ENCODE measurements at regions not wholly inside any gene's neighbourhood (a gene's known extent, or its start where the extent isn't known, plus 50 kb on each side); places are given as distances from the start of the nearest gene placed in this dataset.

DNA sequence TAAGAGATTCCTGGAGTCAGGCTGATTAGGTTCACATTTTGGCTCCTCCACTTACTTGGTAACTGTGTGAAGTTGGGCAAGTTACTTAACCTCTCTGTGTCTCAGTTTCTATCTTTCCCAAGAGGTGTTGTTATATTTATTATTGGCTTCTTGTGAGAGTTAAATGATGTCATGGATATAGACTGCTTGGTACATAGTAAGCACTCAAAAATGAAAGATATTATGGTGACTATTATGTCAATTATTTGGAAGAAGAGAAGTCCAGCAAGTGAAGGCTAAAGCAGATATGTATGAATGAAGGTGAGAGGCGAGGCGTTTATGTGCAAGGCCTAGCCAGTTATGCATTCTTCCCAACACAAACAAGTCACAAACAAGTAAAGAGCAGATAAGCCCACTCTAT is 417.4 kb downstream of the TSN start:
- no peak overlapping the region for H3K27ac ChIP-seq (ENCODE audit: low read depth, low read length)
- peaks cover 2% of the 10 kb centered on the region; the same call in 1 of the 2 replicates for H3K27me3 ChIP-seq (ENCODE audit: control insufficient read depth, low read length)
- no peaks in the 10 kb centered on the region for H3K4me1 ChIP-seq (ENCODE audit: control insufficient read depth, low read length)
- H3K79me2 ChIP-seq (ENCODE audit: control insufficient read depth, low read length) = no peaks in the 10 kb centered on the region
- no peaks in the 10 kb centered on the region for H3F3A ChIP-seq (ENCODE audit: control insufficient read depth, insufficient read depth)
- no peak overlapping the region for H3K4me3 ChIP-seq (ENCODE audit: low read length)
- no peaks in the 10 kb centered on the region for H4K20me1 ChIP-seq (ENCODE audit: control insufficient read depth, insufficient read depth, low read depth, low read length)
- no peak overlapping the region for H3K4me2 ChIP-seq (ENCODE audit: low read length)
- H3K36me3 ChIP-seq (ENCODE audit: control insufficient read depth, low read length) = no peaks in the 10 kb centered on the region
- TF ChIP-seq, protein P1, sequence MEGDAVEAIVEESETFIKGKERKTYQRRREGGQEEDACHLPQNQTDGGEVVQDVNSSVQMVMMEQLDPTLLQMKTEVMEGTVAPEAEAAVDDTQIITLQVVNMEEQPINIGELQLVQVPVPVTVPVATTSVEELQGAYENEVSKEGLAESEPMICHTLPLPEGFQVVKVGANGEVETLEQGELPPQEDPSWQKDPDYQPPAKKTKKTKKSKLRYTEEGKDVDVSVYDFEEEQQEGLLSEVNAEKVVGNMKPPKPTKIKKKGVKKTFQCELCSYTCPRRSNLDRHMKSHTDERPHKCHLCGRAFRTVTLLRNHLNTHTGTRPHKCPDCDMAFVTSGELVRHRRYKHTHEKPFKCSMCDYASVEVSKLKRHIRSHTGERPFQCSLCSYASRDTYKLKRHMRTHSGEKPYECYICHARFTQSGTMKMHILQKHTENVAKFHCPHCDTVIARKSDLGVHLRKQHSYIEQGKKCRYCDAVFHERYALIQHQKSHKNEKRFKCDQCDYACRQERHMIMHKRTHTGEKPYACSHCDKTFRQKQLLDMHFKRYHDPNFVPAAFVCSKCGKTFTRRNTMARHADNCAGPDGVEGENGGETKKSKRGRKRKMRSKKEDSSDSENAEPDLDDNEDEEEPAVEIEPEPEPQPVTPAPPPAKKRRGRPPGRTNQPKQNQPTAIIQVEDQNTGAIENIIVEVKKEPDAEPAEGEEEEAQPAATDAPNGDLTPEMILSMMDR (IDR thresholded peaks at IDR 0.05; ENCODE audit: low read depth, low read length, poor library complexity, severe bottlenecking) = no peak
- no peak for TF ChIP-seq EZH2phosphoT487 (IDR thresholded peaks at IDR 0.05; ENCODE audit: borderline replicate concordance, low read length)
- H3K9me3 ChIP-seq (ENCODE audit: control insufficient read depth, insufficient read depth, low read length) = no peaks in the 10 kb centered on the region
- H3K9me2 ChIP-seq (replicated peaks; ENCODE audit: control insufficient read depth, low read length) = no peaks in the 10 kb centered on the region

DNA sequence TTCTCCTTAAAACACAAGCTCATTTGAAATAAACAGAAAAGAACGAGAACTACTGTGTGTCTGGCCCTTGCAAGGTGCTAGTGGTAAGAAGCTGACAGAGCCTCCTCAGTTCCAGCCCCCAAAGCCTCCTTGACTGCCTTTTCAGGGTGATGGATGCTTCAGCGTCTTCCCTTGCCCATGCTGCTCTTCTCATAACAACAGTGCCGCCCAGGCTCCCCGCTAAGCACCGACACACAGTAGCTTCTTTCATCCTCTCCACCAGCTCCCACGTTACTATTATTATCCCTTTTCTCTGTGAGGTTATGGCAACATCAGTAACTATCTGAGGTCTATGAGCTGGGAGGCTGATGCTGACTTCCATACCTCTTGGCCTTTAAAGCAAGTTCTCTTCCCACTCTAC is 418.6 kb downstream of the TSN start:
- H3K79me2 ChIP-seq (ENCODE audit: control insufficient read depth, low read length) = no peaks in the 10 kb centered on the region
- H3K9me3 ChIP-seq (ENCODE audit: control insufficient read depth, insufficient read depth, low read length) = no peaks in the 10 kb centered on the region
- peaks cover 2% of the 10 kb centered on the region; the same call in 1 of the 2 replicates for H3K27me3 ChIP-seq (ENCODE audit: control insufficient read depth, low read length)
- TF ChIP-seq, protein P1 (IDR thresholded peaks at IDR 0.05; ENCODE audit: low read depth, low read length, poor library complexity, severe bottlenecking) = no peak
- TF ChIP-seq EZH2phosphoT487 (IDR thresholded peaks at IDR 0.05; ENCODE audit: borderline replicate concordance, low read length) = no peak
- H3K4me2 ChIP-seq (ENCODE audit: low read length) = no peak overlapping the region
- no peak overlapping the region for H3K27ac ChIP-seq (ENCODE audit: low read depth, low read length)
- no peaks in the 10 kb centered on the region for H4K20me1 ChIP-seq (ENCODE audit: control insufficient read depth, insufficient read depth, low read depth, low read length)
- no peaks in the 10 kb centered on the region for H3K36me3 ChIP-seq (ENCODE audit: control insufficient read depth, low read length)
- H3K4me3 ChIP-seq (ENCODE audit: low read length) = no peak overlapping the region
- no peaks in the 10 kb centered on the region for H3F3A ChIP-seq (ENCODE audit: control insufficient read depth, insufficient read depth)
- no peaks in the 10 kb centered on the region for H3K9me2 ChIP-seq (replicated peaks; ENCODE audit: control insufficient read depth, low read length)
- no peaks in the 10 kb centered on the region for H3K4me1 ChIP-seq (ENCODE audit: control insufficient read depth, low read length)

DNA sequence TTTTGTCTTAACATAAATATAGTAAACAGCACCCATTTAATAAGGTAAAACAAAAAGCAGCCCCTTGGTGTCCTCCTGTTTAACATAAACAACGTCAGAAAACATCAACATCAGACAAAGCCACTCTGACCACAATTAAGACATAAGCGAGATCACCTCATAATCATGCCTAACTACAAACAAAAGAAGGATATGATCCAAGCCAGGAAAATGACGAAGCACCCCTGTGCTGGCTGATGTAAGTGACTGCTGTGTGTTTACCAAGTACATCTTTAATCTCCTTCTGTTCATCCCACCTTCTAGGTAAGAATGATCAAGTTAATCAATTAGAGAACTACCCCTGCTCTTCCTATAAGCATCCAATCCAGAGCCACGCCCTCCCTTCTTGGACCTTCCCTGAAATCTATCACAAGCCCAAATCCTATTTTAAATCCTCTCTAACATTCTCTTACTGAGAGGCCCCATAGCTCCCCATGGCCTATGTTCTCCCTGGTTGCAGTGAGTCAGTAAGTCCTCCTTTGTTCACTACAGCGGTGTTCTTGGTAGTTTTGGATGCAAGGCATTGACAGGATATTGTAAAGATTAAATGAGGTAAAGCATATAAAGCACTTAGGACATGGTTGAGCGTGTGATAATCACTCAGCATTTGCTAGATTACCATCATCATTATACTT is 424.2 kb downstream of the TSN start:
- H3K4me2 ChIP-seq (ENCODE audit: low read length) = no peak overlapping the region
- H3K9me3 ChIP-seq (ENCODE audit: control insufficient read depth, insufficient read depth, low read length) = no peaks in the 10 kb centered on the region
- no peaks in the 10 kb centered on the region; the same call in 1 of the 2 replicates for H3K27me3 ChIP-seq (ENCODE audit: control insufficient read depth, low read length)
- H4K20me1 ChIP-seq (ENCODE audit: control insufficient read depth, insufficient read depth, low read depth, low read length) = no peaks in the 10 kb centered on the region
- H3K9me2 ChIP-seq (replicated peaks; ENCODE audit: control insufficient read depth, low read length) = no peaks in the 10 kb centered on the region
- no peaks in the 10 kb centered on the region for H3F3A ChIP-seq (ENCODE audit: control insufficient read depth, insufficient read depth)
- no peak for TF ChIP-seq EZH2phosphoT487 (IDR thresholded peaks at IDR 0.05; ENCODE audit: borderline replicate concordance, low read length)
- TF ChIP-seq, protein P1 (IDR thresholded peaks at IDR 0.05; ENCODE audit: low read depth, low read length, poor library complexity, severe bottlenecking) = no peak
- no peaks in the 10 kb centered on the region for H3K36me3 ChIP-seq (ENCODE audit: control insufficient read depth, low read length)
- H3K4me3 ChIP-seq (ENCODE audit: low read length) = no peak overlapping the region
- H3K4me1 ChIP-seq (ENCODE audit: control insufficient read depth, low read length) = no peaks in the 10 kb centered on the region
- H3K79me2 ChIP-seq (ENCODE audit: control insufficient read depth, low read length) = no peaks in the 10 kb centered on the region
- no peak overlapping the region for H3K27ac ChIP-seq (ENCODE audit: low read depth, low read length)
